ENCODE measurements at regions not wholly inside any gene's neighbourhood (a gene's known extent, or its start where the extent isn't known, plus 50 kb on each side); places are given as distances from the start of the nearest gene placed in this dataset.

DNA sequence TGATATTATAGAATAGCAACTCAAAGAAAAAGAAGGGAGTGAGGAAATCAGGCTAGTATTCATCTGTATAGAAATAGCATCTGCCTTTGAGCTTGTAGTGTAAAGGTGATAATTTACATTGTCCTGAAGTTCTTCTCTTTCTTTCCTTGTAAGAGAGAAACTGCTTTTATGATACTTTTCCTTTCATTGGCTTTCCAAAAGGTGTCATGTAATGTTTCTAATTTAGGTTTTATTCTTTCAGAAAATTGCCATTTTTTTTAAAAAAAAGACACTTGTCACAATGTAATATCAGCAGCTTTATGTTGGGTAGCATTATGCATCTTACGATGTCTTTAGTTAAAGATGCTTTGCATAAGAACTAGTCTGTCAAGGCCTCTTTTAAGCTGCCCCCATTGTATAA is 1153.8 kb upstream of the PCDH7 start:
- TF ChIP-seq ZBTB7A (tag by site-specific recombination; IDR thresholded peaks at IDR 0.05; ENCODE audit: low read depth) (no peak), ZNF777 (tag by site-specific recombination; IDR thresholded peaks at IDR 0.05; ENCODE audit: borderline replicate concordance) (no peak), ZNF221 (tag by site-specific recombination; IDR thresholded peaks at IDR 0.05; ENCODE audit: borderline replicate concordance) (no peak), ZNF645 (tag by site-specific recombination; IDR thresholded peaks at IDR 0.05) (no peak), GLI2 (tag by site-specific recombination; IDR thresholded peaks at IDR 0.05; ENCODE audit: borderline replicate concordance, low read depth) (no peak), CTCF (tag by site-specific recombination; IDR thresholded peaks at IDR 0.05) (no peak), SP2 (tag by site-specific recombination; IDR thresholded peaks at IDR 0.05) (no peak), ZNF707 (tag by site-specific recombination; IDR thresholded peaks at IDR 0.05) (no peak), GLIS1 (tag by site-specific recombination; IDR thresholded peaks at IDR 0.05) (no peak), ZNF76 (tag by site-specific recombination; IDR thresholded peaks at IDR 0.05; ENCODE audit: borderline replicate concordance, low read depth) (no peak)
- TF ChIP-seq, protein P1, sequence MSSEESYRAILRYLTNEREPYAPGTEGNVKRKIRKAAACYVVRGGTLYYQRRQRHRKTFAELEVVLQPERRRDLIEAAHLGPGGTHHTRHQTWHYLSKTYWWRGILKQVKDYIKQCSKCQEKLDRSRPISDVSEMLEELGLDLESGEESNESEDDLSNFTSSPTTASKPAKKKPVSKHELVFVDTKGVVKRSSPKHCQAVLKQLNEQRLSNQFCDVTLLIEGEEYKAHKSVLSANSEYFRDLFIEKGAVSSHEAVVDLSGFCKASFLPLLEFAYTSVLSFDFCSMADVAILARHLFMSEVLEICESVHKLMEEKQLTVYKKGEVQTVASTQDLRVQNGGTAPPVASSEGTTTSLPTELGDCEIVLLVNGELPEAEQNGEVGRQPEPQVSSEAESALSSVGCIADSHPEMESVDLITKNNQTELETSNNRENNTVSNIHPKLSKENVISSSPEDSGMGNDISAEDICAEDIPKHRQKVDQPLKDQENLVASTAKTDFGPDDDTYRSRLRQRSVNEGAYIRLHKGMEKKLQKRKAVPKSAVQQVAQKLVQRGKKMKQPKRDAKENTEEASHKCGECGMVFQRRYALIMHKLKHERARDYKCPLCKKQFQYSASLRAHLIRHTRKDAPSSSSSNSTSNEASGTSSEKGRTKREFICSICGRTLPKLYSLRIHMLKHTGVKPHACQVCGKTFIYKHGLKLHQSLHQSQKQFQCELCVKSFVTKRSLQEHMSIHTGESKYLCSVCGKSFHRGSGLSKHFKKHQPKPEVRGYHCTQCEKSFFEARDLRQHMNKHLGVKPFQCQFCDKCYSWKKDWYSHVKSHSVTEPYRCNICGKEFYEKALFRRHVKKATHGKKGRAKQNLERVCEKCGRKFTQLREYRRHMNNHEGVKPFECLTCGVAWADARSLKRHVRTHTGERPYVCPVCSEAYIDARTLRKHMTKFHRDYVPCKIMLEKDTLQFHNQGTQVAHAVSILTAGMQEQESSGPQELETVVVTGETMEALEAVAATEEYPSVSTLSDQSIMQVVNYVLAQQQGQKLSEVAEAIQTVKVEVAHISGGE (tag by site-specific recombination; conservative IDR thresholded peaks at IDR 0.05; ENCODE audit: low read depth), result no peak
